ENCODE measurements at regions not wholly inside any gene's neighbourhood (a gene's known extent, or its start where the extent isn't known, plus 50 kb on each side); places are given as distances from the start of the nearest gene placed in this dataset.

- TF ChIP-seq POLR2A (IDR thresholded peaks at IDR 0.05) (no peak), CTCF (IDR thresholded peaks at IDR 0.05) (no peak)
Observed at GRCh38 chr18:38445804-38446145, 880.2 kb upstream of the CELF4 start.
